NCI-H1048 (cell line): ENCODE measurements at regions not wholly inside any gene's neighbourhood (a gene's known extent, or its start where the extent isn't known, plus 50 kb on each side); places are given as distances from the start of the nearest gene placed in this dataset.

ENCODE experiments used
- DNase-seq: peaks from one replicate; lab custom pipeline; 2025; lab: John Stamatoyannopoulos, UW

DNA sequence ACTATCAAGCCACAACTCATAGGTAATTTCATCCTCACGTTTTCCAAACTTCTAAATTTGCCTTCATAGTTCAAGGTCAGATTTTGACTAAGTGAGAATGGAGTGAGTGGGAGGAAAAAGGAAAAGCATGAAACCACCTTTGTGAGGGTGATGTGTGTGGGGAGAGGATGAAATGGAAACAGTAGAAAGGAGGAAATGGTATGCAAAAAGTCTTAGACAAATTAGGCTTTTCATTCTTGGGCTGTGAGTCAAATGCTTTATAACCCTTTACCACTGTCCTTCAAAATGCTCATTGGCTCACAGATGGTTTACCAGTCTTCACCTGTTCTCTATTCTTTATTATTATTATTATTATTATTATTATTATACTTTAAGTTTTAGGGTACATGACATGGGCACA lies 127.2 kb downstream of the RAP2A start:
- DNase-seq, result no peak

DNA sequence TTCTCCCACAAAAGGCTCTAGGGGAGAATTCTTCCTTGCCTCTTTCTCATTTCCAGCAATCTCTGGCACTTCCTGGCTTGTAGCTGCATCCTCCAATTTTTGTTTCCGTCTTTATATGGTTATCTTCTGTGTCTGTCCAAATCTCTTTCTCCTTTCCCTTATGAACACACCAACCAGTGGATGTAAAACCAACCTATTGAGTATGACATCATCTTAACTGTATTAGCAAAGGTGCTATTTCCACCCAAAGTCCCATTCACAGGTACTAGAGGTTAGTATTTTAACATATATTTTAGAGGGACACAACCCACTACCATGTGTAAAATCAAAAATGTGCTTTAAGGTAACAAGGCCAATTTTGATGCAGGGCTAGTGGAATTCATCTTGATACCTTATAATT lies 129.0 kb downstream of the RAP2A start:
- no peak for DNase-seq

DNA sequence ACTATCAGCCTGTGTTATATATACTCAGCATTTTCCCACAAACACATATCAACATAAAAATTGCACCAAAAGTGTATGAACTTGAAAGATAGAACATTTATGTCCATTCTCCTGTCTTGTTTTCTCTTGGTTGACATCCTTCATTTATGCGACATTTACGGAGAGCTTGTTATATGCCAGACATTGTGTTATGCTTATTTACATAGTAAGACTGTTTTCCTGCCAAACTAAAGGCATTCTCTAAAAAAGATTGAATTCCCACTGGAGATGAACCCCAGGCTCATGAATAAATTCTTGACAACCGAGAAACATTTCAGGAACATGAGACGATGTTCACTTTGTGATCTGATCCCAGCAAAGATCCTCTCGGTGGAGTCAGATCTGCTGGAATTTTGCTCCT lies 131.0 kb downstream of the RAP2A start:
- no peak for DNase-seq

DNA sequence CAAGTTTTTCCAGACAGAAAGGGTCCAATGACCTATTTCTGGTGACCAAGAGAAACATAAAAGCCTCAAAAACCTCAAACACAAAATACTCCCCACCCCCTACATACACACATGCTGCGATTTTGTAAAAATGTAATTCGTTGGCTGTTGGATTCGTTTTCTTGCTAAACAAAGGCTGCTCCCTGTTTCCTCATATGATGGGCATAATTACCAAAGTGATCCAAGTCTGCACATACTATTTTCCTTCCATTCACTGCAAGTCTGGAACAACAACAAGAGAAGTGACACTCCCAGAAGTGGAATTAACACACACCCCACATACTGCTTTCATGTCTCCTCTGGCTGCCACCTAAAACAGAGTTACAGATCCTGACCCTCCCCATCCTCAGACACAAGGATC lies 131.9 kb downstream of the RAP2A start:
- no peak for DNase-seq

DNA sequence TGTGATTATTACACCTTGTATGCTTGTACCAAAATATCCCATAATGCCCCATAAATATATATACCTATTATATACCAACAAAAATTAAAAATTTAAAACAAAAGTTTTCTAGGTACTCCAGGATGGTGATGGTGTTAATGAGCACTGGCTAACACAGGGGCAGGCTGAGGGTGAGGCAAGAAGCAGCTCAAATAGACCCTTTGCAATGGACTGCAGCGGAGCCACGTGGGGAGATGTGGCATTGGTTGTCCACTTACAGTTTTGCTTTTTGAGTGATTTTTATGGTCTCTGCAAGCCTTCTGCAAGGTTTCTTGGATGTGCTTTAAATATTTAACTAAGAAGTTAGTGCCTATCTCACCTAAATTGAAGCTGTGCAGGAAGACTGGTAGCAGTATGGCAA lies 132.9 kb downstream of the RAP2A start:
- DNase-seq, result no peak

DNA sequence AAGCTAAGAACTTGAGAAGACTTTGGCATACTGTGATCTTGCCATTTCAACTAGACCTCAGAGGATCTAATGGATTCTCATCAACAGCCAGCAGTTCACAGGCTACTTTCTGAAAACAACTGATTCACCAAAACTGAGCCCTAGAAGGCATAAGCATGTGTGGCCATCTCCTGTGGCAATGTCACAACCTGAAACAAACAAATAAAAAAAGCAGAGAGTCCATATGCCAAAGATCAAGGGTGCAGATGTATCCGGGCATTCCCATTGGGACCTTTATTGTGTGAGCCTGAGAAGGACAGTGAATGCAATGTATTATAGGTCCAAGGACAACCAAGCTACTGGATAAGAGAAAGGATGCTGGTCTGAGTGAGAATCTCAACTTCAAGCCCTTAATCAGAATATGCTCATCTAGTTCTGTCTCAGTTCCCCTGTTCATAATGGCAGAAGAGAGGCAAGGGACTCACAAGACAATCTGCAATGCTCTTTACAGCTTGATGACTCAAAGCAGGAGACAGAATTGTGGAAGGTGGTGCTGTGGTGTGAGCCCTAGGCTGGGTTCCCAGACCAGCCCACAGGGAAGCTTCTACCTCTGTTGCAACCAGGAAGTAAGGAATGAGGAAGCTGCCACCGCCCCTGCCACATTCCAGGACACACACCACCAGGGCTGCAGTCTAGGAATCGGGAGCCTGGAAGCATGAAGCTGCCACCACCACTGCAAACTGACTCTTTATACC lies 133.7 kb downstream of the RAP2A start:
- DNase-seq, result no peak

DNA sequence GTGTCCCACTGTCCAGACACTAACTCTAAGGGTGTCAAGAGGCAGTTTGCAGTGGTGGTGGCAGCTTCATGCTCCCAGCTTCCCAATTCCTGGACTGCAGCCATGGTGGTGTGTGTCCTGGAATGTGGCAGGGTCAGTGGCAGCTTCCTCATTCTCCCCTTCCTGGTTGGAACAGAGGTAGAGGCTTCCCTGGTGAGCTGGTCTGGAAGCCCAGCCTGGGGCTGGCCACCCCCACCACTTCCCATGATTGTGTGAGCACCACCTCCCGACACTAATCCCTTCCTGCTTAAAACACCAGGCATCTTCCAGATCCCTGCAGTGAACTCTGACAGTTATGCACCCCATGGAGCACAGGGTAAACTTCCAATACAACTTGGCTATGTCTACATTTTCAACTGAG lies 134.9 kb downstream of the RAP2A start:
- no peak for DNase-seq

DNA sequence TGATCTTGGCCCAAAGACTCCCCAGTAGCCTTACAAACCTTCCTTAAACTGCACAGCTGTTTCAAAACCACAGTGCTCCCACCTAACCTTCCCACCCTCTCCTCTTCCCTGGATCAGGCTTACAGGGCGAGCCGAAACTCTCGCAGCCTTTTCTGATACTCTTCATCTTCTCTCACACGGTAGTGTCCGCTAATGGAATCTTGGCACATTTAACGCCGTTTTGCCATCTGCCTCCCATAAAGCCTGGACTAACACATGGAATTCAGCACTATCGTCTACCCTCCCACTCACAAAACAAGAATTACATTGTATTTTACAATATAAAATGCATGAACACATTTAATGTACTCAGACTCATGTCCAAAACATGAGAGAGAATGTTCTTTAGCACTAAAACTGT lies 135.9 kb downstream of the RAP2A start:
- DNase-seq, result no peak

DNA sequence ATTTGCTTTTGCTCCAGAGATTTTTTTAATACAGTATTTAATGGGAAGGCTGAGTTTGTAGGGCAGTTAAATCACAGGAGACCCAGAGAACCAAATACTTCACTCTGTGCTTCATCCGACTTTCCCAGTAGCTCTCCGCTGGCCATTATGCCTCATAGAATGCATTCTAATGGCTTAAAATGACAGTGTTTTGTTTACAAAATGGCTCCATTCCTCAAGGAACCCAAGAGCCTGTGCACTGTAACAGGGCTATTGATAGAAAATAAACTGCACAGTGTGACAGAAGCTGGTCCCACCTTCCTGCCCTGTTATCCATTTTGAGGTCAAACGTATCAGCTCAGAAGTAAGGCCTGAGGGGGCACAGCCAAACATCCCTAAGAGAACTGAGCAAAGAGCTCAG lies 136.5 kb downstream of the RAP2A start:
- no peak for DNase-seq

DNA sequence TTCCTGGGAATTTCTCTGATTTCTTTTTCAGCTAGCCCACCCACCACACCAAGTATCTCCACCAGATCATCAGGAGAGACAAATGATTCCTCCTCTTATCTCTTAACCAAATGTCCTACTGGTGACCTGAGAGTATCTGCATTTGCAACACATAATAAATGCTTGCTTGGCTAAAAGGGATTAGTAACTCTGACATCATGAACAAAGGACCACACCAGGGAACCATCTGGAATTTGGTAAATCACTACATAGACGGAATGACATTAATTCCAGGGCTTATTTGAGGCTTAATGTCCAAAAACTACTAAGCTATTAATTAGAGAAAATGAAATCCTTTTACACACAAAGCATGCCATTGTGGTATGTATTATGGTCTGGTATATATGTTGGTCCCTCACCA lies 139.0 kb downstream of the RAP2A start:
- DNase-seq, result no peak

DNA sequence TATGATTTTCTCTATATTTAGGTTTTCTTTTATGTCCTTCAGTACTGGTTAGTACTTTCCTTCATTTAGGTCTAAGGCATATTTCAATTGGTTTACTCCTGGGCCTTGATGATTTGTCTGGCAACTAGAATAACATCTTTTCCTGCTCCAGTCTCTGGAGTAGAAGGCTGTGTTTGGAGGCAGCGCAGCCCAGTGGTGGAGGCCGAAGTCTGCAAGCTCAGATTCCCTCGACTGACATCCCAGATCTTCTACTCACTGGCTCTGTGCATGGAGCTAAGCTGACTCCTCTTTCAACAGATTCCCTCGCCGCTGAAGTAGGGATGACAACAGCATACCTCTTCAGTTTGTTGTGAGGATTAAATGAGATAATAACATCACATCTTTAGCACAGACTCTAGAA lies 141.0 kb downstream of the RAP2A start:
- DNase-seq, result no peak

DNA sequence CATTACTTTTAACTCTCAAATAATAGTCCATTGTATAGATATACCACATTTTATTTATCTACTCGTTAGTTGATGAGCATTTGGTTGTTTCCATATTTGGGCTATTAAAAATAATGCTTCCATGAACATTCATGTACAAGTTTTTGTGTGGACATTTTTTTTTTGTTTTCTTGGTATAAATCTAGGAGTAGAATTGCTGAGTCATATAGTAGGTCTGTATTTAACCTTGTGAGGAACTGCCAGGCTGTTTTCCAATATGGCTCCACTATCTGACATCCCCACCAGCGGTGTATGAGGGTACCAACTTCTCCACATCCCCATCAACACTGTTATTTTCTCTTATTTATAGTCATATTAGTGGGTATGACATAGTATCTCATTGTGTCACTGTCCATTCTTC lies 143.1 kb downstream of the RAP2A start:
- no peak for DNase-seq

DNA sequence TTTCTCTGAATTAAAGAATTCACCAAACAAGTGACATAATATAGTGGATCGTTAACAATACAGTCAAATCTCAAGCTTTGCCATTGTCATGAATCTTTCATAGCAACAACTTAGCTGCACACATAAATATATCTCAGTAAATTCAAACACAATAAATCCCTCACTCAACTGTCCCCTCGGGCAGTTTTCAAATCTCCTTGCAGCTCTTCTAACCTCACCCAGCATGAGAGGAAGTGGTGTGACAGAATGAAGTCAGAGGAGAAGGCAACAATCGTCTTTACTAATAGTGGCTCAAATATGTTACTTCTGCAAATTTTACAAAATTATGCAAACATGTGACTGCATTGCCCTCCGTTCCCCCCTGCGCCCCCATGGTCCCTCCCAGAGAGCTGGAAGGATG lies 148.2 kb downstream of the RAP2A start:
- no peak for DNase-seq

DNA sequence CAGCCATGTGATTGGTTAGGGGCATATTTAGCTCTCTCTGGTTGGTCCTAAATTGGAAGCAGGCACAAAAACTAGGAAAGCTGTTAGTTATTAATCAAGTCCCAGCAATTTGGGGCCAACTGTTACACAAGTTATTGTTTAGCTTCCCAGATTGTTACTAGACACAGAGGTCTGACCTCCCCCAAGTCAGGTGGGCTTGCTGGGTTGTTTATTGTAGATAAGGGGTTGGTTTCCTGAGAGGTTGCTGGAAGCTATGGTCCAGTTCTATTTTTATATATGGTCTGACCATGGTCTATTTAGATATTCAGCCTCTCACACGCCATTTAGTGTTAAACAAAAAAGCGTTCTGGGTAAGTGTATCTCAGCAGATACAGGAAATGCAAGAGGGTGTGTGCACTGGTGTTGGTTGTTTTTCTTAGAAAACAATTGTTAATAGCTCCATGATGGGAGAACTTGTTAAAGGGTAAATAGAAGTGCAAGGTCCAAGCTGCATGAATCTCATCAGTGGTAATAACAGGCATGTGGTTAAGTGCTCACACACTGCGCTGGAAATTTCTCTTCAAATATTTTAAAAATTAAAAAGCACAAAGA lies 150.0 kb downstream of the RAP2A start:
- DNase-seq, result no peak

DNA sequence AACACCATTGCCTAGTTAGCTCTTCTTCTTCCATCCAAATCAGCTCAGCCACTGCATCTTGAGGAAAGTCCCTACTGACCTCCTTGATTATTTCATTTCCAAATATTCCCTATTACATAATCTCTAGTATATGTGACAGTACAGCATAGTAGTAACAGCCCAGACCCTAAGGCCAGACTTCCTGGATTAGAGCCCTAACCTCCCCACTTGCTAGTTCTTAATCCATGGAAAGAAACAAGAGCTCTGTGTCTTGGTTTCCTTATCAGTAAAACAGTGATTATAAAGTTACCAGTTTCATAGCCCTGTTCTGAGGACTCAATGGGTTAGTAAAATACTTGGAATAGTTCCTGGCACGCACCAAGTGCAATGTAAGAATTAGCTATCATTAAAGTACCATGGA lies 153.0 kb downstream of the RAP2A start:
- DNase-seq, result no peak

DNA sequence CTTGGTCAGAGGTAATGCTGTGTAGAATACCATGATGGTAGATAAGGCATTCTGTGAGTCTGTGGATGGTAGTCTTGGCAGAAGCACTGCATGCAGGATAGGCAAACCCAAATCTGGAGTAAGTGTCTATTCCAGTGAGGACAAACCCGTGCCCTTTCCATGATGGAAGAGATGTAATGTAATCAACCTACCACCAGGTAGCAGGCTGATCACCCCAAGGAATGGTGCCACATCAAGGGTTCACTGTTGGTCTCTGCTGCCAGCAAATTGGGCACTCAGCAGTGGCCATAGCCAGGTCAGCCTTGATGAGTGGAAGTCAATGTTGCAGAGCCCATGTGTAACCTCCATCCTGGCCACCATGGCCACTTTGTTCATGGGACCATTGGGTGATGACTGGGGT lies 155.0 kb downstream of the RAP2A start:
- no peak for DNase-seq

DNA sequence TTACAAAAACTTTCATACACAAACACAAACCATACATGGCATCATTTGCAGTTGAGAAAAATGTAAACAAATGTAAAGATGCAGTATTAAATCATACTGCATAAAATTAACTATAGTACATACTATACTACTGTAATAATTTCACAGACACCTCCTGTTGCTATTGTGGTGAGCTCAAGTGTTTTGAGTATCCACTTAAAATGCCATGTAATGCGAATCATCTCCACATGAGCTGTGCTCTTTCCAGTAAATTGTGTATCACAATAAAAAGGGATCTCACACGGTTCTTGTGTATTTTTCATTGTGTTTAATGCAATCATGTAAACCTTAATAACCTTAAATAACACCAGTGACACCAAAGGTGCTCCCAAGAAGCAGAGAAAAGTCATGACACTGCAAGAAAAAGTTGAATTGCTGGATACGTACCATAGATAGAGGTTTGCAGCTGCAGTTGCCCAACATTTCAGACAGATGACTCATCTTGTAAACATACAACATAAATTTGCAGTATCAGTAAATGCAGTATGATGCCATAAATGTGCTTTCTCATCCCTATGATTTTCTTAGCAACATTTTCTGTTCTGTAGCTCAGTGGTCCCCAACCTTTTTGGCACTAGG lies 166.6 kb downstream of the RAP2A start:
- DNase-seq, result no peak

DNA sequence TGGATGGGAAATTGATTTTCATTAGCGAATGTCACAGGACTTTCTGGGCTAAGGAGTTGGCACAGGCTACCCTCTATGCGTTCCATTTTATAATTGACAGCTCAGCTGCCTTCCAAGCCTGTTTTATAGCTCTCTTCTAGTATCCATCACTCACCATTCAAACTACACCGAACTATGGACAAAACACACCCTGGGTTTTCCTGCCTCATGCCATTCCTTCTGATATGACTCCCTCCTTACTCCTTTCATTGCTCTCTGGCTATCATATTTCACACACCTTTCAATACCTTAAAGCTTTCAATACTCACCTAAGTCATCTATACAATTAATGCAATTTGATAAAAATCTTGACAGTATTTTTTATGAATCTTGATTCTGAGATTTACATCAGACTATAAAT lies 181.3 kb downstream of the RAP2A start:
- DNase-seq, result no peak

DNA sequence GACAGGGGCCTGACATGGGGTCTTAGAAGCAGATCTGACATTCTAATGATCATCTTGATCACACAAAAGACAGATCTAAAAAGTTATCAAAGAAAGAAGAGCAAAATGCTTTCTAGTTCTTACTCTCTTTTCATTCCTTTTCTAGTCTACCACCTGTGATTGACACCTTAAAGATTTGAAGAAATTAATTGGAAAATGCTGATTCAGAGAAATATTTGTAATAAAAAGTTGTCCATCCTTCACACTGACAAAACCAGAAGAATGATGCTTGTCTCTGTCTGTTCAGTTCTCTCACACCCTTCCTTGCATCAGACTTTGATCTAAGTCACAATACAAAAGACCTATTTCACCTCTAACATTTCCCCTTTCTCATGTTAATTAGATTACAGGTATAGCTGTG lies 182.4 kb downstream of the RAP2A start:
- DNase-seq, result no peak

DNA sequence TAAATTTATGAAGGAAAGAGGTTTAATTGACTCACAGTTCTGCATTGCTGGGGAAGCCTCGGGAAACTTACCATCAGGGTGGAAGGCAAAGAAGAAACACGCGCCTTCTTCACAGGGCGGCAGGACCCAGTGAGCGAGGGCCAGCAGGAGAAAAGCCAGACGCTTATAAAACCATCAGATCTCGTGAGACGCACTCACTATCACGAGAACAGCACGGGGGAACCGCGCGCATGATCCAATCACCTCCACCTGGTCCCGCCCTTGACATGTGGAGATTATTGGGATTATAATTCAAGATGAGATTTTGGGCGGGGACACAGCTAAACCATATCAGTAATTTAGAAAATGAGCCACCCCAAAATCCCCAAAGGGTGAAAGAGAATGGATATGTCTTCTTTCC lies 187.1 kb downstream of the RAP2A start:
- no peak for DNase-seq

DNA sequence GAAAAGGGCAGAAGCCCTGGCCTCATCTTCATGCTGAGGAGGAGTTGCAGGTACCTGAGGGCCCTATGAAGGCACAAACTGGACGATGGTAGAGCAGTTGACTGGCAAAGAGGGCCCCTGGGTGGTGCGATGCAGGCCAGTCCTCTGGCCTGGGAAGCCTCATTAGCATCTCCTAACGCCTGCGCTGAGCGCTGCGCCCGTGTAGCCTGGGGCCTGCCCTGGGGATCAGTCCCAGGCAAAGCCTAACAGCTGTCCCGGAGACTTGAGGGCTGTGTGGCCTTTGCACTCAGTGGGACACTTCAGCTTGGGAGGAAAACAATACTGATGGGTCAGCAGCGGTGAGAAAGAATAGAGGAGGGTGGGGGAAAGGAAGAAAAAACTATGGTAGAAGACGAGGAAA lies 187.7 kb downstream of the RAP2A start:
- DNase-seq, result no peak

DNA sequence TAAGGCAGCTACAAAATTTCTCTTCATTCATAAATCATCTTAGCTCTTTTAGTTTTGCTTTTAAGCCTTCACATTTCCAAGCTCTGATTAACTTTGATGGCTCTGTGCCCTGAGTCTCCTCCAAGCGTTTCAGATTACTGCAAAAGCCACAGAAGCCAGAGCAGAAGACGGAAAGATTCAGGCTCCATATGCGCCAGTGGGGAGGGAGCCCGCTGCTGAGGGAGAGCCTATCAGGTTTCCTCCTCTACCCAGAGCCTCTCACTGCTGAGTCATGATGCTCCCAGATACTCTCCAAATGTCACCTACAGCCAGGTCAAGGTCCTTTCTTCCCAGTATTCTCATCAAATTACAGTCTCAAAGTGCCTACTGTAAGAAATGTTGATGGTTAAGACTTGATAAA lies 193.6 kb downstream of the RAP2A start:
- no peak for DNase-seq

DNA sequence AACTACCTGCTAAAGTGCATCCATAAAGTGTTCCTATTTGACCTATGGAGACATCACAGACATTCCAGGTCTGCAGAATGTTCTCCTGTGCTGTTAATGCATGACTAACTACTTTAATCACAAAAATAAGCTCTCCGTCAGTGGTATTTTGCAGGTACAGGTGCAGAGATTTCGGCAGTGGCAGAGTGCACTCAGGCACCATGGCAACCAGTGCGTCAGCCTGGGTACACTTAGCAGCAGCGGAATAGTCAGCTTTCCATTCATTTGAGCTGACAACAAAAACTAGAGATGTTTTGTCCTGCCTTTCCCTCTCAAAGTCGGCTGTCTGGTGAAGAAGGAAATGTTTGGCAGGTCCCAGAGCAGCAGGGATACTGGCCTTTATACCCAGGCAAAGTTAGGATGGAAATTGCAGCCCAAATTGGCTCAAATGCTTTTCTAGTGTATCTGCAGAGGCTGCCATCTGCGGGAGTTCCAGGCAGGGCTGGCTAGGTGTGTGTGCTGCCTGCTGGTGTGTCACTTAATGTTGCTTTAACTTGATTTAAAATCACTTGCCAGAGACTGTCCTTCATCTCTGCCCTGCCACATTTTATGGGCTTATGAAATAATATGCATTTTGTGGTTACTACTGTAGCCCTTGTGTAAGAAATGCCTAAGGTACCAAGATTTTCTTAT lies 195.8 kb downstream of the RAP2A start:
- DNase-seq, result no peak
